NCI-H460 (cell line): ENCODE measurements at regions not wholly inside any gene's neighbourhood (a gene's known extent, or its start where the extent isn't known, plus 50 kb on each side); places are given as distances from the start of the nearest gene placed in this dataset.

Source experiments
- DNase-seq: peaks from one replicate; pipeline ENCODE4 v3.0.0-alpha.2; 2016; ENCODE audit warnings: low read depth; ENCODE audit errors: extremely low read depth

DNA sequence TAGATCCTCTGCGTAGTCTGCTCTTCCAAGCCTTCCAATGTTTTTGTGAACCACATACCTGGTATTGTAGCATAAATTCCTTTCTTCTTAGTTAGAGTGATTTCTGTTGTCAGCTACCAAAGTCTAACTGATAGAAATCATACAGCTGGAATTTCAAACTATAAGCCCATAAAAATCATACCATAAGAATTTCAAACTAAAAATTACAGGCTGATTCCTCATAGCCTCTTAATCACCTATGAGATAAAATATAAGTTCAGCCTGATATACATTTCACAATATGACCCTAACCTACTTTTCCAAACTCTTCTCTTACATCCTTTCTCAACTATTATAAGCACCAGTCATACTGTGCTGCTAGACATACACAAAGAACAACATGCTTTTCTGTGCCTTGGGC, 64.8 kb downstream of the PTHLH start:
- DNase-seq = no peak

DNA sequence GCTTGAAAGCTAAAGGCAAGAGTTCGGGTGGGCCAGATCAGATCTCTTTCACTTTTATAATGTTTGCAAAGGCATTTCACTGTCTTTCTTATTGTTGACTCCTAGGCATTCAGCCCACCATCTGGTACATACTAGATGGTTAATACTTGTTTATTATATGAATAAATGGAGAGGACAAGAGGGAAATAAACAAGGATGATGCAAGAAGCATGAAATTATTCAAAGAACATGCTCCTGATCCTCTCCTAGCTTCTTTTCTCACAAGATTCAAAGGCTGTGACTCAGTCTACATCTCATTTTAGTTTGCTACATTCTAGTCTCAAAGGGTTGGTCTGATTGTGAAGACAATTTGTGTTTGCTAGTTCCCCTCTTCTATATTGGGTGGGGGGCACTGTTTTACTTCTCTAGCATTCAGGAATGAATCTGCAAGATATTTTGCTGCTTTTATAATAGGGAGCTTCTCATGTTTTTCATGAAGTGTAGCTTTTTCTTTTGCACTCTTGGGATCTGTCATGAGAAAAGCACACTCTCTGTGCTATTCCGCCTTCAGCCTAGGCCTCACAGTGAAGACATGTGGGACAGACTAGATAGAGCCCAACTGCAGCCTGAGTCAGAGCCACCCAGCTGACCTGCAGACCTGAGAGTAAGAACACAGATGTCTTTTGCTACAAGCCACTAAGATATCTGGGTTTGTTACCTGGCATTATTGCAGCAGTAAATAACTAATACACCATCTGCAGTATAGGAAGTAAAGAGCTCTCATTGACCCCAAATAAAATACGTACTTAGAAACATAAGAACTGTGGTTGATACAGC, 65.7 kb downstream of the PTHLH start:
- DNase-seq = peak; percentile 16

DNA sequence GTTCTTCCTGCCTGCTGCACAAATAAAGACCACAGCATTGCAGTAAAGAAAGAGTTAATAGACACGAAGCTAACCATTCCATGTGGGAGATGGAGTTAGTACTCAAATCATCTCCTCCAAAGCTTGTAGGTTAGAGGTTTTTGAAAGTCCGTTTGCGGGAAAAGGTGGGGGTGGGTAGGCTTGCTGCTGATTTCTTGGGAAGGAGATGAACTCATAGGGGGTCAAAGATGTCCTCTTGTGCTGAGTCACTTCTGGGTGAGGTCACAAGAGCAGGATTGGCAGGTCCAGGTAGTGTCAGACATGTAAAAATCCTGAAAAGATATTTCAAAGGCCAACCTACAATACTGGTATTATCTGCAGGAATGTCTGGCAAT, 66.4 kb downstream of the PTHLH start:
- no peak for DNase-seq

DNA sequence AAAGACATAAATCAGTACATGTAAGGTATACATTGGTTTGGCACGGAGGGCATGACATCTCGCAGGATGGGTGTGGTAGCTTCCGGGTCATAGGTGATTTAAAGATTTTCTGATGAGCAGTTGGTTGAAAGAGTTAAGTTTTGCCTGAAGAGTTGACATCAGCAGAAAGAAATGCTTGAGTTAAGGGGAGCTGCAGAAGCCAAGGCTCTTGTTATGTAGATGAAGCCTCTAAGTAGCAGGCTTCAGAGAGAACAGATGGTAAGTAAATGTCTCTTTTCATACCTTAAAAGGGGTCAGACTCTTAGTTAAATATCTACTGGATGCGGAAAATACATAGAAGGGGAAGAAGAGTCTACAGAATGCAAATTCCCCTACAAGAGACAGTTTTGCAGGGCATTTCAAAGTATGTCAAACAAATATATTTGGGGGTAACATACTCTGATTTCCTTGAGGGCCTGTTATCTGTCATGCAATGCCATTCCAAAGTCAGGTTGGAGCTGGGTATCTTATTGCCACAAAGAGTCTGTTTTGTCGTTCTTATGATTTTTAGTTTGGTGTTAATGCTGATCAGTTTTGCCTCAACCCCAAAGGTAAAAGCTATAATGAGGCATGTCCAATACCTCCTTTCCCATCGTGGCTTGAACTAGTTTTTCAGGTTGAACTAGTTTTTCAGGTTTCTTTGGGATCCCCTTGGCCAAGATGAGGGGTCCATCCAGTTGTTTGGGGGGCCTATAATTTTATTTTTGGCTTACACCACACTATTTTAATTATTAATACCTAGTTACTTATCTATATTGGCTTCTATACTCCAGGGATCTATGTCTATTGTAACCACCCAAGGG, 67.0 kb downstream of the PTHLH start:
- DNase-seq = no peak

DNA sequence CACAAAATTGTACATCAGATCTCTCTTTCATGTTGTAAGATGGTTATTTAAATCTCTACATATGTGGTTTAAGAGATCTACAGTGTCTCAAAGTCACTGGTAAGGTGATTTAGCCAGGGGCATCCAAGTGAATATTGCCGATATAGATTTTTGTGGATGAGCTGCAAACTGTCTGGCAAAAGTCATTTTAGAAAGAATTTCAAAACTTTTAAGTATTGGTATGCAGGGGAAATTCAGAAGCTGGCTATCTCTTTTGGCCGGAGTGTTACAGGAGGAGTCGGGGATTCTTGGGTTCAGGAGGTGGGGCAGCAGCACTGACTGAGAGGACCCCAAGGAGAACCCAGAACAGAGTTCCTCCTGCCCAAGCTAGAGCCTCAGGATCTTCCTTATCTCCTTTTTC, 69.9 kb downstream of the PTHLH start:
- no peak for DNase-seq

DNA sequence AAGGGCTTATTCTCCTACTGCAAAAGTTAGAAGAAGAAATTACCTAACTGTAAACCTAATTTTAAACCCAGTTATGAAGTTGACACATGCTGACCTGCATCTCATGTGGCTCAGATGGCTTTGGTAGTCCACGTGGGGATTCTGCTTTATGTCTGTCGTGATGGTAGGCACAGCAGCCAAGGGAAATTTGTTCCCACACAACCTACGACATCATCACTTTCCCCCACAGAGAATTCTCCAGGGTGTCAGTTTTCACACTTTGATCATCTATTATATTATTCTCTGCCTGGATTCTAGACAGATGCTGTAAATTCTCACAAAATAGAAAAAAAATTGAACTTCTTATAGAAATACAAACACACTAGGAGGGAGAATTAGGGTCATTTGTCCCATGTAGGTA, 70.6 kb downstream of the PTHLH start:
- no peak for DNase-seq

DNA sequence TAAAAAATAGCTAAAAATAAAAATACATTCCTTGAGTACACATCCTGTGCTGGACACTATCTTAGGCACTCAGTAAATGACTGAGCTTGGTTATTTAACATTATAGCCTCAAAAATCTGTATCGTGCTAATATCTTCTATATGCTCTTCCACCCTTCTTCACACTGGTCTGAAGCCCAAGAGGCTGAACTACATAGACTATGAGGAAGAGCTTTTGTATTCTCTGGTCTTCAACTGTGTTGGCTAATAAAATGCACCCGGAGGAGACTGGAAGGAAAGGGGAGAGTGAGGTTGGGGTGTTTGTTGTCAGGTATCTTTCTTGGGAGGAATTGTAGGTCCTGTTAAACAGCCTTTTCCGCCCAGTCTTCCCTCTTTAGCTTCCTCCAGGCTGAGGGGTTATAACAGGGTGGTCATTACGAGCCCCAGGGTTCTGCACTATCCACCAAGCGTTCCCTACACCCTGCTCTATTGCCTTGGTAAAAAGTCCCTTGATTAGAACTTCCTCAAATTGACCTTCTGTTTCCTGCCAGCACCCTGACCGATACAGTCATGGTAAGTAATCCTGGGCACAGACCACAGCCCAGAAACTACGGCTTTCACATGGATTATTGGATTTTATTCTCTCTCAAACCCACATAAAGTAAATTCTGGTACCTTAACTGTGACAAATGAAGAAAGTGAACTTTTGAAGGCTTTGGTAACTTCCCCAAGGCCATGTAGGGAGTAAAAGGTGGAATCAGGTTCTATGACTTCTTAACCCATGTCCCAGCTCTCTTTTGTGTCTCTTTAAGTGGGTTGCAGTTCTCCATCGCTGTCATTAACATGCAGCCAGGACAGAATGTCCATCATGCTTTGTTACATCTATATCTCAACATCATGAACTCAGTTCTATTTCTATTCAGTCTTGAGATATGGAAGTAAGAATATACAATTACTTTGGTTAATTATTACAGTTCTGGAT, 71.3 kb downstream of the PTHLH start:
- no peak for DNase-seq

DNA sequence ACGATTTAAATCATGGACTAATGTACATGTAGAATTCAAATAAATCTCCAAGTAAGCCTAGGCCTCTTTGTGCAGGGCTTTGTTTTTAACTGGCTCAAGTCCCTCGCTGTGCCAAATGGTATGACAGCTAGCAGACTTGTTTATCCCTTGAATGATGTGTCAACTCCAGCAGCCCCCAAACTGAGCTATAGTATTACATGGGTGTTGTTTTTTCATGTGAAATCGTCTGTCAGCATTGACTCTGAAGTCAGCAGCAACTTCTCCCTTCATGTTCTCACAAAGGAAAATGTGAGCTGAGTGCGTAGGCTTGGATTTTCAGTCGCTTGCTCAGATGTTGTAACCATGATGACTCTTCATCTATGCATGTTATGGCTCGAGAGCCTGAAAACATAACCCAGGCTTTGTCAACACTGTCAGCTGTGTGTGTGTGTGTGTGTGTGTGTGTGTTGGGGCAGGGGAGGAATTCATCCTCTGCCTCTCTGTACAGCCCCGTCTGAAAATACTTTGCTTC, 73.3 kb downstream of the PTHLH start:
- DNase-seq = no peak

DNA sequence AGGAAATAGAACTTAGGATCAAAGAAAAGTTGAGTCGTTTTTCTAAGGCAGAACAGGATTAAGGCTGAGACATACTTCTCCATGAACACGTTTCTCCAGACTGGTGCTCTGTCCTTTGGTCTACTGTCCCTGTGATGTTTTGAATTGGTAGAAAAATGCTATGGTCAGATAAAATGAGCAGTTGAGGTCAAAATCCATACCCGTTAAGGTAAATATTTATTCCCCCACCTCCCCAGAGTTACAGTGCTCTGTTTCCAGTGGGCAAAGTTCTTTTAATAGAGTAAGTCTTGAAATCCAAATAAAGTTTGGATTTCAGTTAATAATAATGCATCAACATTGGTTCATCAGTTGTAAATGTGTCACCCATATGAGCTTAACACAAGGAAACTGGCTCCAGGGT, 74.5 kb downstream of the PTHLH start:
- DNase-seq = no peak

DNA sequence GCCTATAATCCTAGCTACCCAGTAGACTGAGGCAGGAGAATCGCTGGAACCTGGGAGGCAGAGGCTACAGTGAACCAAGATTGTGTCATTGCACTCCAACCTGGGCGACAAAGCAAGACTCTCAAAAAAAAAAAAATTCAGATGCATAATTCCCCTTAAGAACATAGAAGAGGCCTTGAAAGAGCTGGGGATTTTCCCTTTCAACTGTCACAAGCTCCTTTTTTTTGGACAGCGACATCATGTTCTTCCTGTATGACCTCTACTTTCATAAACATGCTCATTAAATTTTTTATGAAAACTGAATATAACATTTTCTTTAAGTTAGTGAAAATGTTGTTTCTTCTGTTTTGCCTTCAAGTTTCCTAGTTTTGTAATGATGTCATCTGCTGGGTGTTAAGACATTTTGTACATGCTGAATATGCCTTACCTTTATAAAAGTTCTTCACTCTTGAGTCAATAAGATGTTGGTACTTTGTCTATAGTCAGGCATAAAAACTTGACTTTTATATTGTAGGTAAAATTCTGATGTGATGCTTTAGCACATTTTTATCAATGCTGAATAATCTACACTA, 76.0 kb downstream of the PTHLH start:
- no peak for DNase-seq

DNA sequence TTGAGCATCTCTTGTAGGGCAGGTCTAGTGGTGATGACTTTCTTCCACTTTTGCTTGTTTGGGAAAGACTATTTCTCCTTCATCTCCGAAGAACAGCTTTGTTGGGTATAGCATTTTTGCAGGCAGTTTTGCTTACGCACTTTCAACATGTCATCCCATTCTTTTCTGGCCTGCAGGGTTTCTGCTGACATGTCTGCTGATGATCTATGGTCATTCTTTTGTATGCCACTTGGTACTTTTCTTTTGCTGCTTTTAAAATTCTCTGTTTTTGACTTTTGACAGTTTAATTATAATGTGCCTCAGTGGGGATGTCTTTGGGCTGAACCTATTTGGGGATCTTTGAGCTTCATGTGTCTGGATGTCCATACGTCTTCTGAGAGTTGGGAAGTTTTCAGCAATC, 78.2 kb downstream of the PTHLH start:
- no peak for DNase-seq

DNA sequence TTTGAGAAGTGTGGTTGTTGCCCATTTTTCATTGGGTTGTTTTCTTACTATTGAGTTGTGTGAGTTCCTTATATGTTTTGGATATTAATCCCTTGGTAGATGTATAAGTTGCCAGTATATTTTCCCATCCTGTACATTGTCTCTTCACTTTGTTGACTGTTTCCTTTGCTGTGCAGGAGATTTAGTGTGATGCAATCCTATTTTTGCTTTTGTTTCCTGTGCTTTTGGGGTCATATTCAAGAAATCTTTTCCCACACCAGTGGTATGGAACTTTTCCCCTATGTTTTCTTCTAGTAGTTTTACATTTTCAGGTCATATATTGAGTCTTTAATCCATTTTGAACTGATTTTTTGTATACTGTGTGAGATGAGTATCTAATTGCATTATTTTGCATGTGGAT, 92.8 kb downstream of the PTHLH start:
- no peak for DNase-seq

DNA sequence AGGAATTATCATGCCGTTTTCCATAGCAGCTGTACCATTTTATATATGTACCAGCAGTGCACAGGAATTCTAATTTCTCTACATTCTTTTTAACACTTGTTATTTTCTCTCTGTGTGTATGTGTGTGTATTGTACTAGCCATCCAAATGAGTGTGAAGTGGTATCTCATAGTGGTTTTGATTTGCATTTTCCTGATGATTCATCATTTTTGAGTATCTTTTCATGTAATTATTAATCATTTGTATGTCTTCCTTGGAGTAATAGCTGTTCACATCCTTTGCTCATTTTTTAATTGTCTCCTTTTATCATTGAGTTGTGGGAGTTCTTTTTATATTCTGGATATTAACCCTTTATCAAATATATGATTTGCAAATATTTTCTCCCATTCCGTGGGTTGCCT, 95.6 kb upstream of the MANSC4 start:
- no peak for DNase-seq

DNA sequence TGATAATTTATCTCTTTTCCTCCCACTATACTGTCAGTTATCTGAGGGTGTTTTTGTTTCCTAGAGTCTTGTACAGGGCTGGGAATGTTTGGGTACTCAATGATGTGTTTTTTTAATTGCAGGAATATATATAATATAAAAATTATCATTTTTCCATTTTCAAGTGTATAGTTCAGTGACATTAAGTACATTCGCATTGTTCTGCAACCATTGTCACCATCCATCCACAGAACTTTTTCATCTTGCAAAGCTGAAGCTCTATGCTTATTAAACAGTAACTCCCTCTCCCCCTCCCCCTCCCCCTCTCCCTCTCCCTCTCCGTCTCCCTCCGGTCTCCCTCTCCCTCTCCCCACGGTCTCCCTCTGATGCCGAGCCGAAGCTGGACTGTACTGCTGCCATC, 93.0 kb upstream of the MANSC4 start:
- no peak for DNase-seq

DNA sequence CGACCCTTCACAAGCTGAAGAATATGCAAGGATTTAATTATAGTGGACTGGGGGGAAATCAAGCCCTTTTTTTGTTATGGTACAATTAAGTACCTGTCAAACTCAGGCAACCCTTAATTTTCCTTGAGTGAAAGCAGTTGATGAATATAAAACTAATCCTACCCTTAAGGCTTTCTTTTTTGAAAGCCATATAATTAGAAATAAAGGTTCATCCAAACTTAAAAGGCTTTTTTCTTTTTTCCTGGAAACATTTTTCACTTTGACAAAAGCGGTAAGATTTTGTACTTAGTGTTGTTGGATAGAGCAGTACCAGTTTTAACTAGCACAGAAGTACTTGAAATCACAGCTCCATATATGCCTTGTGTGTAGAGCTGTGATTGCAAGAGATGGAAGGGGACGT, 91.9 kb upstream of the MANSC4 start:
- DNase-seq = no peak

DNA sequence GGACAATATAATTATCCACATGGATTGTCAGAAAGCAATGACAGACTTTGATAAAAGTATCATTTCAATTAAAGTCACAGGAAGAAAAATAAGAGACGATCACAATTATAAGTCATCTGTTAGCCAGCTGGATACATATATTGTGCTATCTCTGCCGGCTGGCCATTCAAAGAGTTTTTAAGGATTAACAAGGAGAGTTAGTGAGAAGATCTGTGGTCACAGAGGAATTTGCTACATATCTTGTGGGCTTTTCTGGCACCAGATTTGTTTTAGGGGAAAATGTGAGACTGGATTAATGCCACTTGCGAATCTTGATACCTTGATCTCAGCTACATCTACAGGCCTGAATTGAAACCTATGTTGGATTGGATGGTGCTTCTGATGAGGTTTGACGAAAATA, 90.9 kb upstream of the MANSC4 start:
- DNase-seq = no peak

DNA sequence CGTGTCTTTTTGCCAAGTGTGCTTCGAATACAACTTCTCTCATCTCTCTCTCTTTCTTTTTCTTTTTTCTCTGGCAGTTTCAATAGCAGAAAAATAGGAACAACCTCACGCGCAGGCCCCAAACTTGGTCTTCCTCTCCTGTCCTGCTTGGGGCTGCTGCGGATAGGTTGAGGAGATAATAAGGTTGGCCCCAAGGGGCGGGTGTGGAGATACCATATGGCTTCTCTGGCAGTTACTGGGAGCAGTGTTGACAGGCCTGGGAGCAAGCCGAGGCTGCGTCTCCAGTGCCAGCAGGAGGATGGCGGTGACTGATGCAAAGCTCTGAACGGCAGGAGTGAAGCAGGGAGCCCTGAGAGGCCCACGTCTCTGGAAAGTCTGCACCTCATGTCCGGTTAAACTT, 89.5 kb upstream of the MANSC4 start:
- DNase-seq = no peak

DNA sequence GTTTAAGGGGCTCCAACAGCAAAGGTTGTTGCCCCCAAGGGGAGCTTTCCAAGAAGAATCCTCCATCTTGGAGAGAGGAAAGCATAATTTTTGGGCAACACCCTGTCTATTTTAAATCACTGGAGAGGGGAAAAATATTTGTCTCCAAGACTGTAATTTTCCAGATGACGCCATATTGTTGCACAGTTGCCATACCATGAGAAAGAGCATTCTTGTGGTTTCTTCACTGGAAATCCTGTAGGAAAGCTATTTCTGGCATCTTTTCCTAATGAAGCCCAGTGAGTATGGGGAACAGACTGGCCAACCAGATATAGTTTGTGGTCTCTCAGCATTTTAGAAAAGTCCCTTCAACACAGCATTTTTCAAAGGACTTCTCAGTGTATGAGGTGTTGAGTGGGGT, 88.1 kb upstream of the MANSC4 start:
- no peak for DNase-seq

DNA sequence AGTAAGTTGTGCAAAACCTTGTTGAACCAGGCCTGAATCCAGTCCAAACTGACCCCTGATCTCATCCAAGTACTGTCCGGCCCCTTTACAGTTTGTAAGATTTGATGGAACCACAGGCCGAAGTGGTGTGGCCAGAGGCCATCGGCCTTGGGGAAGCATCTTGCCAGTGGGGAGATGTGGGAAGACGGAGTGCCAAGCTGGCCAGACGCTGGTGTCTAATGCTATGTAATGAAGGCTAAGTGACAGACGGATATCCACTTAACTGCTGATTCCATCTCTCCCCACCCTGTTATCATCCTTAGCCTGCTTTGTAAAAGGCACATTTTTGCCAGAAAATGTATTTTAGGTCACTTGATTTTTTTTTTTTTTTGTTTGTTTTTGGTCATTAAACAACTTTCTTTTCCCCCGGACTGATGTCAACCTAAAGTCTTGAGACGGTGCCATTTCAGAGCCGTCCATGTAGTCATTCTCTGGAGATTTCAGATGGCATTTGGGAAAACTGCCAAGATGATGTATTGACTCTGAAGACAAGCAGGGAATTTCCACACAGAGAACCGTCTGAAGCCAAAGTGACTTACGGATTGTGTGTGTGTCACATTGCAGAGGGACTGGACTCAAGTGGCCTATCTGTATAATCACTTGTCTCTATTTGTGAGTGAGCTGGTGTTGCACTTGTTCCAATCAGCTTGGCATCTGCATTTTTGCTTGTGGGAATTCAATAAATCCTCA, 86.5 kb upstream of the MANSC4 start:
- no peak for DNase-seq

DNA sequence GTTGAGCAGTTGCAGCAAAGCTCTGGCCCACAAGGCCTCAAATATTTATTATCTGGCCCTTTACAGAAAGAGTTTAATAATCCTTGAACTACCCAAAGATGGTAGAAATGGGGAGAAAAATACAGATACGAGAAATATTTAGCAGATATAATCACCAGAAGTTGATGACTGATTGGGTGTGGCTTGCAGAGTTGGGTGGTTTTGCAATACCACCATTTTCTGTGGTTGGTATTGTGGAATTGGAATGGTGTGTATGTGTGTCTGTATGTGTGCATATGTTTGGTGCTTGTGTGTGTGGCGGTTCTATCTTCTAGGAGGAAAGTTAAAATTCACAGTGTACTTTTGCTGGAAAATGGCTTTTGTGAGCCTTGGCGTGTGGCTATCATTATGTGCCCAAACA, 85.4 kb upstream of the MANSC4 start:
- DNase-seq = no peak
